Mucosa of rectum (tissue), 2 donors: ENCODE measurements at regions not wholly inside any gene's neighbourhood (a gene's known extent, or its start where the extent isn't known, plus 50 kb on each side); places are given as distances from the start of the nearest gene placed in this dataset.
A peak's percentile ranks its signal among the peaks of the same experiment; 100 is the strongest.
"Not testable (repeated sequence)": the region's sequence is repeated elsewhere in the genome, so short reads cannot be mapped to it uniquely, and the experiment has no call there.

ENCODE experiments used
- H3K27ac ChIP-seq, 2 donors: one replicate each; pipeline ENCODE4 v1.7.0; 2013; ENCODE audit warnings: inconsistent platforms in 2 of 2, low read depth in 2 of 2, low read length in 2 of 2
- H3K27me3 ChIP-seq, 2 donors: one replicate each; pipeline ENCODE4 v1.7.0; 2013; ENCODE audit warnings: low read length in 2 of 2; ENCODE audit not compliant: control insufficient read depth in 2 of 2, insufficient read depth in 2 of 2
- H3K36me3 ChIP-seq, 2 donors: one replicate each; pipeline ENCODE4 v1.7.0; 2013; ENCODE audit warnings: low read length in 2 of 2; ENCODE audit not compliant: control insufficient read depth in 2 of 2, insufficient read depth in 2 of 2
- H3K4me1 ChIP-seq, 2 donors: one replicate each; pipeline ENCODE4 v1.7.0; 2013; ENCODE audit warnings: low read length in 2 of 2, mild to moderate bottlenecking in 1 of 2; ENCODE audit not compliant: control insufficient read depth in 2 of 2, insufficient read depth in 2 of 2
- H3K4me3 ChIP-seq, 2 donors: one replicate each; pipeline ENCODE4 v1.7.0; 2013; ENCODE audit warnings: low read length in 2 of 2
- H3K9ac ChIP-seq, 2 donors: one replicate each; pipeline ENCODE4 v1.7.0; 2013; ENCODE audit warnings: low read length in 2 of 2, low read depth in 1 of 2, mild to moderate bottlenecking in 1 of 2
- H3K9me3 ChIP-seq, 2 donors: one replicate each; pipeline ENCODE4 v1.7.0; 2013; ENCODE audit warnings: low read length in 2 of 2; ENCODE audit not compliant: control insufficient read depth in 2 of 2
- donor health status: healthy.
- donor health status: Normal muscosa, but diverticular disease.

- Histone ChIP-seq H3K4me3 (peak overlapping the region; percentile 20 to 37), H3K27ac (peak overlapping the region; percentile 75 to 77), H3K4me1 (peaks cover 13 to 15% of the 10 kb centered on the region in 2 donors)
- not testable (repeated sequence) for H3K9me3 ChIP-seq, H3K9ac ChIP-seq, H3K36me3 ChIP-seq, H3K27me3 ChIP-seq
These were observed 54.0 kb downstream of the CYP26A1 start for GRCh38 chr10:93127642-93128215.

- Histone ChIP-seq H3K4me1 (peaks cover 6 to 13% of the 10 kb centered on the region in 2 donors), H3K9me3 (no peaks in the 10 kb centered on the region), H3K36me3 (no peaks in the 10 kb centered on the region), H3K27ac (peak overlapping the region in 1 of 2 donors; percentile 11), H3K4me3 (no peak overlapping the region), H3K27me3 (no peaks in the 10 kb centered on the region), H3K9ac (no peak overlapping the region)
These were observed 58.3 kb downstream of the CYP26A1 start for GRCh38 chr10:93131986-93132385.

GRCh38 chr10:93138113-93138870 lies 64.6 kb downstream of the CYP26A1 start:
- no peaks in the 10 kb centered on the region for H3K27me3 ChIP-seq

GRCh38 chr10:93139059-93139655 lies 65.5 kb downstream of the CYP26A1 start:
- no peaks in the 10 kb centered on the region for H3K9me3 ChIP-seq
- H3K27me3 ChIP-seq = no peaks in the 10 kb centered on the region
- no peaks in the 10 kb centered on the region for H3K4me1 ChIP-seq
- no peak overlapping the region for H3K4me3 ChIP-seq
- no peaks in the 10 kb centered on the region for H3K36me3 ChIP-seq
- H3K9ac ChIP-seq = no peak overlapping the region
- H3K27ac ChIP-seq = no peak overlapping the region

More at GRCh38 chr10:93138113-93138870, 64.6 kb downstream of the CYP26A1 start:
- Histone ChIP-seq H3K9ac (no peak overlapping the region), H3K9me3 (no peaks in the 10 kb centered on the region), H3K27ac (no peak overlapping the region), H3K4me1 (no peaks in the 10 kb centered on the region), H3K4me3 (no peak overlapping the region), H3K36me3 (no peaks in the 10 kb centered on the region)

GRCh38 chr10:93142534-93142933 lies 68.8 kb downstream of the CYP26A1 start:
- Histone ChIP-seq H3K4me3 (no peak overlapping the region), H3K27me3 (no peaks in the 10 kb centered on the region), H3K9ac (no peak overlapping the region), H3K27ac (no peak overlapping the region), H3K4me1 (no peaks in the 10 kb centered on the region), H3K9me3 (no peaks in the 10 kb centered on the region), H3K36me3 (no peaks in the 10 kb centered on the region)

- no peaks in the 10 kb centered on the region for H3K4me1 ChIP-seq
- no peak overlapping the region for H3K9ac ChIP-seq
- no peaks in the 10 kb centered on the region for H3K9me3 ChIP-seq
- H3K27me3 ChIP-seq = no peaks in the 10 kb centered on the region
- H3K4me3 ChIP-seq = no peak overlapping the region
- no peak overlapping the region for H3K27ac ChIP-seq
- H3K36me3 ChIP-seq = no peaks in the 10 kb centered on the region
These were observed 69.6 kb downstream of the CYP26A1 start for GRCh38 chr10:93143281-93143680.

- Histone ChIP-seq H3K9me3 (no peaks in the 10 kb centered on the region), H3K27me3 (no peaks in the 10 kb centered on the region), H3K4me1 (no peaks in the 10 kb centered on the region), H3K27ac (no peak overlapping the region), H3K4me3 (no peak overlapping the region), H3K9ac (no peak overlapping the region), H3K36me3 (no peaks in the 10 kb centered on the region)
These were observed 72.6 kb downstream of the CYP26A1 start for GRCh38 chr10:93146336-93146735.

- Histone ChIP-seq H3K4me3 (no peak overlapping the region), H3K9ac (no peak overlapping the region), H3K27me3 (no peaks in the 10 kb centered on the region)
These were observed 73.6 kb downstream of the CYP26A1 start for GRCh38 chr10:93147281-93147680.

GRCh38 chr10:93148476-93148875 lies 74.8 kb downstream of the CYP26A1 start:
- H3K27me3 ChIP-seq = no peaks in the 10 kb centered on the region
- H3K4me3 ChIP-seq = no peak overlapping the region
- H3K4me1 ChIP-seq = no peaks in the 10 kb centered on the region
- H3K36me3 ChIP-seq = no peaks in the 10 kb centered on the region
- no peaks in the 10 kb centered on the region for H3K9me3 ChIP-seq
- no peak overlapping the region for H3K9ac ChIP-seq
- H3K27ac ChIP-seq = no peak overlapping the region

More at GRCh38 chr10:93147281-93147680, 73.6 kb downstream of the CYP26A1 start:
- Histone ChIP-seq H3K36me3 (no peaks in the 10 kb centered on the region), H3K4me1 (no peaks in the 10 kb centered on the region), H3K27ac (no peak overlapping the region), H3K9me3 (no peaks in the 10 kb centered on the region)

GRCh38 chr10:93149761-93150160 lies 76.1 kb downstream of the CYP26A1 start:
- H3K27me3 ChIP-seq = no peaks in the 10 kb centered on the region
- H3K4me1 ChIP-seq = no peaks in the 10 kb centered on the region
- no peaks in the 10 kb centered on the region for H3K9me3 ChIP-seq
- no peak overlapping the region for H3K9ac ChIP-seq
- H3K27ac ChIP-seq = no peak overlapping the region
- no peak overlapping the region for H3K4me3 ChIP-seq
- no peaks in the 10 kb centered on the region for H3K36me3 ChIP-seq
